H9 (cell line): ENCODE measurements at regions not wholly inside any gene's neighbourhood (a gene's known extent, or its start where the extent isn't known, plus 50 kb on each side); places are given as distances from the start of the nearest gene placed in this dataset.
A peak's percentile ranks its signal among the peaks of the same experiment; 100 is the strongest.

Experiments
- DNase-seq: peaks from one replicate; pipeline ENCODE4 v3.0.0-alpha.2; 2017
- H2AFZ ChIP-seq: one replicate; pipeline ENCODE4 v1.6.1; 2013; ENCODE audit warnings: mild to moderate bottlenecking, low read length, control low read depth, moderate library complexity
- H2AK5ac ChIP-seq: 2 replicates; pipeline ENCODE4 v1.6.1; 2013; ENCODE audit warnings: low read length, control low read depth, mixed read lengths; ENCODE audit not compliant: insufficient read length
- H2BK120ac ChIP-seq: one replicate; pipeline ENCODE4 v1.6.1; 2013; ENCODE audit warnings: low read depth, mild to moderate bottlenecking, low read length, control low read depth, inconsistent platforms; ENCODE audit not compliant: poor library complexity, severe bottlenecking
- H2BK12ac ChIP-seq: 2 replicates; pipeline ENCODE4 v1.6.1; 2013; ENCODE audit warnings: low read length, control low read depth, mixed read lengths, low read depth; ENCODE audit not compliant: insufficient read length
- H2BK15ac ChIP-seq: 2 replicates; pipeline ENCODE4 v1.6.1; 2013; ENCODE audit warnings: low read depth, low read length, control low read depth
- H2BK20ac ChIP-seq: one replicate; pipeline ENCODE4 v1.6.1; 2013; ENCODE audit warnings: low read depth, mild to moderate bottlenecking, low read length, control low read depth, inconsistent platforms; ENCODE audit not compliant: poor library complexity, severe bottlenecking
- H2BK5ac ChIP-seq: 2 replicates; pipeline ENCODE4 v1.6.1; 2013; ENCODE audit warnings: low read length, control low read depth, mixed read lengths; ENCODE audit not compliant: insufficient read length
- H3K14ac ChIP-seq: 2 replicates; pipeline ENCODE4 v1.6.1; 2013; ENCODE audit warnings: low read length, control low read depth; ENCODE audit not compliant: insufficient read depth
- H3K18ac ChIP-seq: 2 replicates; pipeline ENCODE4 v1.6.1; 2013; ENCODE audit warnings: low read depth, mild to moderate bottlenecking, mixed read lengths, low read length, control low read depth; ENCODE audit not compliant: insufficient read length
- H3K23ac ChIP-seq: 2 replicates; pipeline ENCODE4 v1.6.1; 2013; ENCODE audit warnings: low read length, control low read depth, mixed read lengths, low read depth; ENCODE audit not compliant: insufficient read length
- H3K23me2 ChIP-seq: 2 replicates; pipeline ENCODE4 v1.6.1; 2013; ENCODE audit warnings: low read depth, mild to moderate bottlenecking, mixed read lengths, low read length, control low read depth; ENCODE audit not compliant: insufficient read length, poor library complexity, severe bottlenecking
- H3K27ac ChIP-seq: 2 replicates; pipeline ENCODE4 v1.5.1; 2013; ENCODE audit warnings: low read length, control low read depth, mixed read lengths, low read depth; ENCODE audit not compliant: insufficient read length
- H3K27me3 ChIP-seq: 2 replicates; pipeline ENCODE4 v1.6.1; 2013; ENCODE audit warnings: low read length, control low read depth, inconsistent platforms; ENCODE audit not compliant: insufficient read depth
- H3K4ac ChIP-seq: 2 replicates; pipeline ENCODE4 v1.6.1; 2013; ENCODE audit warnings: low read depth, mild to moderate bottlenecking, control low read depth, inconsistent platforms, low read length, moderate library complexity
- H3K4me1 ChIP-seq: 2 replicates; pipeline ENCODE4 v1.6.1; 2013; ENCODE audit warnings: low read length, control low read depth, inconsistent platforms; ENCODE audit not compliant: insufficient read depth
- H3K4me2 ChIP-seq: 2 replicates; pipeline ENCODE4 v1.6.1; 2013; ENCODE audit warnings: low read length, control low read depth, mixed read lengths; ENCODE audit not compliant: insufficient read length, insufficient read depth
- H3K56ac ChIP-seq: 2 replicates; pipeline ENCODE4 v1.6.1; 2013; ENCODE audit warnings: low read depth, mild to moderate bottlenecking, mixed read lengths, low read length, control low read depth; ENCODE audit not compliant: insufficient read length
- H3K79me1 ChIP-seq: 2 replicates; pipeline ENCODE4 v1.6.1; 2013; ENCODE audit warnings: low read depth, mild to moderate bottlenecking, moderate library complexity, low read length, control low read depth, inconsistent platforms; ENCODE audit not compliant: insufficient read depth, poor library complexity, severe bottlenecking
- H3K79me2 ChIP-seq: 2 replicates; pipeline ENCODE4 v1.6.1; 2013; ENCODE audit warnings: low read length, control low read depth, inconsistent platforms; ENCODE audit not compliant: insufficient read depth
- H3K9ac ChIP-seq: 2 replicates; pipeline ENCODE4 v1.6.1; 2013; ENCODE audit warnings: low read length, control low read depth, mixed read lengths; ENCODE audit not compliant: insufficient read length; ENCODE audit errors: extremely low read depth
- H3K9me3 ChIP-seq: one replicate; pipeline ENCODE4 v1.6.1; 2013; ENCODE audit warnings: low read depth, low read length, inconsistent platforms; ENCODE audit not compliant: control insufficient read depth
- H3T11ph ChIP-seq: one replicate; pipeline ENCODE4 v1.6.1; 2013; ENCODE audit warnings: mild to moderate bottlenecking, low read length, control low read depth, inconsistent platforms
- H4K20me1 ChIP-seq: one replicate; pipeline ENCODE4 v1.6.1; 2013; ENCODE audit not compliant: control insufficient read depth, insufficient read length, insufficient read depth
- H4K5ac ChIP-seq: 2 replicates; pipeline ENCODE4 v1.6.1; 2013; ENCODE audit warnings: low read depth, mild to moderate bottlenecking, mixed read lengths, low read length, control low read depth; ENCODE audit not compliant: insufficient read length
- H4K8ac ChIP-seq: replicated peaks from 2 replicates; pipeline ENCODE4 v1.6.1; 2013; ENCODE audit warnings: low read length, control low read depth, mixed read lengths, low read depth; ENCODE audit not compliant: insufficient read length
- H4K91ac ChIP-seq: 2 replicates; pipeline ENCODE4 v1.6.1; 2013; ENCODE audit warnings: low read depth, mild to moderate bottlenecking, moderate library complexity, mixed read lengths, low read length, control low read depth; ENCODE audit not compliant: insufficient read length
- H3K27ac Mint-ChIP-seq, 3 experiments: 2 replicates in 2 of 3; 3 replicates in 1 of 3; pipeline ENCODE4 v1.8.0; 2020 to 2021; ENCODE audit warnings: mixed read lengths in 3 of 3, mild to moderate bottlenecking in 1 of 3, moderate library complexity in 1 of 3
- H3K27me3 Mint-ChIP-seq: 2 replicates; pipeline ENCODE4 v1.8.0; 2021; ENCODE audit warnings: low read depth, mild to moderate bottlenecking, moderate library complexity, mixed read lengths
- H3K36me3 Mint-ChIP-seq, 3 experiments: 2 replicates in 2 of 3; 3 replicates in 1 of 3; pipeline ENCODE4 v1.8.0; 2020 to 2021; ENCODE audit warnings: low read depth in 3 of 3, mixed read lengths in 3 of 3; ENCODE audit not compliant: insufficient read depth in 1 of 3
- H3K4me1 Mint-ChIP-seq, 2 experiments: 2 replicates each; pipeline ENCODE4 v1.8.0; 2020; ENCODE audit warnings: mixed read lengths in 2 of 2
- H3K4me3 Mint-ChIP-seq, 2 experiments: 2 replicates in 1 of 2; 3 replicates in 1 of 2; pipeline ENCODE4 v1.8.0; 2020 to 2021; ENCODE audit warnings: mild to moderate bottlenecking in 2 of 2, mixed read lengths in 2 of 2, moderate library complexity in 1 of 2
- H3K9me3 Mint-ChIP-seq, 2 experiments: 2 replicates in 1 of 2; 3 replicates in 1 of 2; pipeline ENCODE4 v1.8.0; 2020; ENCODE audit warnings: mild to moderate bottlenecking in 2 of 2, mixed read lengths in 2 of 2, moderate library complexity in 1 of 2
- WGBS: extraction: QIAGEN DNeasy Blood & Tissue Kit; methylation state at CpG from one replicate; pipeline ENCODE4 v1.1.7; 2013; ENCODE audit warnings: missing lambda C conversion rate, low lambda C conversion rate, mixed read lengths; ENCODE audit not compliant: insufficient read length; ENCODE audit errors: extremely low coverage; 5-methylcytosine and 5-hydroxymethylcytosine counted together
- TF ChIP-seq, protein P1 (sequence below): fragments of 200-600 bp; sonication (generic); conservative IDR thresholded peaks from 3 replicates; pipeline ENCODE4 v1.8.0; 2021; ENCODE audit warnings: antibody characterized with exemption, mild to moderate bottlenecking

DNA sequence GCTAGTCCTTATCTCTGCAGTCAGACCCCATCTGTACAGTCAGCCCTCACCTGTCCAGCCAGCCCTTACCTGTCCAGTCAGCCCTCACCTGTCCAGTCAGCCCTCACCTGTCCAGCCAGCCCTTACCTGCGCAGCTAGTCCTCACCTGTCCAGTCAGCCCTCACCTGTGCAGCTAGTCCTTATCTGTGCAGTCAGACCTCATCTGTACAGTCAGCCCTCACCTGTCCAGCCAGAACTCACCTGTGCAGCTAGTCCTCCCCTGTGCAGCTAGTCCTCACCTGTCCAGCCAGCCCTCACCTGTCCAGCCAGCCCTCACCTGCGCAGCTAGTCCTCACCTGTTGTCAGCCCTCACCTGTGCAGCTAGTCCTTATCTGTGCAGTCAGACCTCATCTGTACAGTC lies 506.8 kb downstream of the NPHP4 start:
- H3K27me3 ChIP-seq = no peaks in the 10 kb centered on the region
- no peak overlapping the region for H2AFZ ChIP-seq
- no peak for DNase-seq
- H2BK15ac ChIP-seq = no peak overlapping the region
- no peaks in the 10 kb centered on the region for H3K9me3 ChIP-seq
- H3K23me2 ChIP-seq = no peaks in the 10 kb centered on the region
- H2BK5ac ChIP-seq = no peak overlapping the region
- no peak overlapping the region for H3T11ph ChIP-seq
- no peak overlapping the region for H3K23ac ChIP-seq
- H3K4me3 Mint-ChIP-seq = no peak overlapping the region; a peak in 1 of 5 replicates
- no peak overlapping the region for H2BK120ac ChIP-seq
- H3K79me1 ChIP-seq = no peaks in the 10 kb centered on the region
- H3K36me3 Mint-ChIP-seq = no peaks in the 10 kb centered on the region
- H3K18ac ChIP-seq = no peak overlapping the region
- no CpG with 5 or more reads among the region's 2 CpGs for WGBS
- TF ChIP-seq, protein P1, sequence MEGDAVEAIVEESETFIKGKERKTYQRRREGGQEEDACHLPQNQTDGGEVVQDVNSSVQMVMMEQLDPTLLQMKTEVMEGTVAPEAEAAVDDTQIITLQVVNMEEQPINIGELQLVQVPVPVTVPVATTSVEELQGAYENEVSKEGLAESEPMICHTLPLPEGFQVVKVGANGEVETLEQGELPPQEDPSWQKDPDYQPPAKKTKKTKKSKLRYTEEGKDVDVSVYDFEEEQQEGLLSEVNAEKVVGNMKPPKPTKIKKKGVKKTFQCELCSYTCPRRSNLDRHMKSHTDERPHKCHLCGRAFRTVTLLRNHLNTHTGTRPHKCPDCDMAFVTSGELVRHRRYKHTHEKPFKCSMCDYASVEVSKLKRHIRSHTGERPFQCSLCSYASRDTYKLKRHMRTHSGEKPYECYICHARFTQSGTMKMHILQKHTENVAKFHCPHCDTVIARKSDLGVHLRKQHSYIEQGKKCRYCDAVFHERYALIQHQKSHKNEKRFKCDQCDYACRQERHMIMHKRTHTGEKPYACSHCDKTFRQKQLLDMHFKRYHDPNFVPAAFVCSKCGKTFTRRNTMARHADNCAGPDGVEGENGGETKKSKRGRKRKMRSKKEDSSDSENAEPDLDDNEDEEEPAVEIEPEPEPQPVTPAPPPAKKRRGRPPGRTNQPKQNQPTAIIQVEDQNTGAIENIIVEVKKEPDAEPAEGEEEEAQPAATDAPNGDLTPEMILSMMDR = no peak
- no peak overlapping the region for H3K4me2 ChIP-seq
- H3K14ac ChIP-seq = peak overlapping the region; percentile 51; the same call in 1 of the 2 replicates
- H3K27ac Mint-ChIP-seq = peak overlapping the region in 1 of 3 experiments; percentile 18; a peak in 1 of 7 replicates
- H2AK5ac ChIP-seq = no peak overlapping the region
- peaks cover 7% of the 10 kb centered on the region in 2 experiments for H3K4me1 Mint-ChIP-seq
- no peaks in the 10 kb centered on the region for H3K79me2 ChIP-seq
- H4K20me1 ChIP-seq = no peaks in the 10 kb centered on the region
- H4K5ac ChIP-seq = no peak overlapping the region
- no peak overlapping the region for H4K91ac ChIP-seq
- peaks cover 41% of the 10 kb centered on the region for H3K27me3 Mint-ChIP-seq
- H4K8ac ChIP-seq = no peak overlapping the region
- H2BK12ac ChIP-seq = no peak overlapping the region
- no peak overlapping the region for H3K56ac ChIP-seq
- H2BK20ac ChIP-seq = no peak overlapping the region
- H3K27ac ChIP-seq = no peak overlapping the region
- no peak overlapping the region for H3K9ac ChIP-seq
- no peaks in the 10 kb centered on the region for H3K9me3 Mint-ChIP-seq
- no peak overlapping the region for H3K4ac ChIP-seq
- no peaks in the 10 kb centered on the region for H3K4me1 ChIP-seq
